ENCODE measurements at regions not wholly inside any gene's neighbourhood (a gene's known extent, or its start where the extent isn't known, plus 50 kb on each side); places are given as distances from the start of the nearest gene placed in this dataset.

GRCh38 chr1:173127369-173128307 lies 76.9 kb upstream of the TNFSF18 start:
- TF ChIP-seq ZNF692 (tag by site-specific recombination; IDR thresholded peaks at IDR 0.05), result no peak
- TF ChIP-seq ZNF501 (tag by site-specific recombination; IDR thresholded peaks at IDR 0.05), result no peak
- no peak for TF ChIP-seq GLIS1 (tag by site-specific recombination; IDR thresholded peaks at IDR 0.05)
- no peak for TF ChIP-seq ZNF624 (tag by site-specific recombination; IDR thresholded peaks at IDR 0.05)
- TF ChIP-seq CTCF (tag by site-specific recombination; IDR thresholded peaks at IDR 0.05), result no peak
- no peak for TF ChIP-seq SETDB1 (IDR thresholded peaks at IDR 0.05; ENCODE audit: insufficient read length, low read length)
- TF ChIP-seq ZNF785 (tag by site-specific recombination; IDR thresholded peaks at IDR 0.05), result no peak
- no peak for TF ChIP-seq KLF10 (tag by site-specific recombination; IDR thresholded peaks at IDR 0.05)
- TF ChIP-seq ZNF211 (tag by site-specific recombination; IDR thresholded peaks at IDR 0.05; ENCODE audit: low read depth), result no peak
- TF ChIP-seq ZNF510 (tag by site-specific recombination; IDR thresholded peaks at IDR 0.05; ENCODE audit: insufficient replicate concordance), result no peak
- no peak for TF ChIP-seq ZNF549 (tag by site-specific recombination; IDR thresholded peaks at IDR 0.05)
- no peak for TF ChIP-seq ZNF292 (tag by site-specific recombination; IDR thresholded peaks at IDR 0.05; ENCODE audit: borderline replicate concordance, low read depth)
- no peak for TF ChIP-seq REST (tag by site-specific recombination; IDR thresholded peaks at IDR 0.05)
- TF ChIP-seq SCRT2 (tag by site-specific recombination; IDR thresholded peaks at IDR 0.05), result no peak
